ENCODE measurements at regions not wholly inside any gene's neighbourhood (a gene's known extent, or its start where the extent isn't known, plus 50 kb on each side); places are given as distances from the start of the nearest gene placed in this dataset.

DNA sequence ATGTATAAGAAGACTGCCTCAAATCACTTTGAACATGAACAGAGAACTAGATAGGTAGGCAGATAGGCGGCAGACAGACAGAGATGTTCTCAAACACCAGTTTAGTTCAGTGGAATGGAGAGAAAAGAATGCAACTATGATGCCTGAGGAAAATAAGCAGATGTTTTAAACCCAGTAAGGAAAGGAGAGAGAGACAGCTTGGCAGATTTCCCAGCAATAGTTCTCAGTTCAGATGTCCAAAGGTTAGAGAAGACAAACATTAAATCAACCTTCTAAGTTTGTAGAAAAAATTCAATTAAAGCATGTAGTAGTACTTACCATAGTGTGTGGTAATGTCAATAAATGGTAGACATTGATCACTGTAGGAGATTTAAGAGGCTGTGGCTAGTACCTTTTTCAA, 209.6 kb upstream of the PFN2 start:
- intact Hi-C loops (cut with DNase I): loop anchor here (10.0 kb wide), 1 partner anchor 216 kb away; no protein-coding TSS in a partner anchor
- ATAC-seq: peak; percentile 68 to 81 (median 76)

DNA sequence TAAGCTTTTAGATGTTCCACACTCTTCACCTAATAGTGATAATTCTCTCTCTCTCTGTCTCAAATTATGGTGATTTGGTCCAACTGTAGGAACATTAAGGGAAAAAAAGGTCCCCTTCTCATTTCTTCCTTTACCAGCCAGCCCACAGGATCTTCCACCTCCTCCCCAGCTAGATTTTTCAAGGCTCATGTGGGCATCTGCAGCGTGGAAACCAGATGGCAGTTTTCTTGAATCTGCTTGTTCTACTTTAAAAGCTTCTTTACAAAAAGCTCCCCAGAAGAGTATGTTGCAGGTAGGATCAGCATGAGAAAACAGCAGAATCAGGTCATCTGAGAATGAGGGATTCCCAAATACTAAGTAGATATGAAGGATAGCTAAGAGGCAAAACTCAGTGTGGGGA, 208.6 kb upstream of the PFN2 start:
- H3K36me3 ChIP-seq: no peaks in the 10 kb centered on the region
- no peaks in the 10 kb centered on the region for H3K9me3 ChIP-seq
- DNase-seq (no peak), FAIRE-seq (no peak), ATAC-seq (no peak)
- H3K27me3 ChIP-seq: no peaks in the 10 kb centered on the region
- intact Hi-C loops (cut with DNase I): no loop called here
- H3K4me1 ChIP-seq: peaks cover 0 to 13% (median 9%) of the 10 kb centered on the region in 3 donors
- peak overlapping the region in 3 of 4 donors; percentile 10 to 40 (median 23) for H3K27ac ChIP-seq
- H3K4me3 ChIP-seq: no peak overlapping the region
- TF ChIP-seq, protein P1, sequence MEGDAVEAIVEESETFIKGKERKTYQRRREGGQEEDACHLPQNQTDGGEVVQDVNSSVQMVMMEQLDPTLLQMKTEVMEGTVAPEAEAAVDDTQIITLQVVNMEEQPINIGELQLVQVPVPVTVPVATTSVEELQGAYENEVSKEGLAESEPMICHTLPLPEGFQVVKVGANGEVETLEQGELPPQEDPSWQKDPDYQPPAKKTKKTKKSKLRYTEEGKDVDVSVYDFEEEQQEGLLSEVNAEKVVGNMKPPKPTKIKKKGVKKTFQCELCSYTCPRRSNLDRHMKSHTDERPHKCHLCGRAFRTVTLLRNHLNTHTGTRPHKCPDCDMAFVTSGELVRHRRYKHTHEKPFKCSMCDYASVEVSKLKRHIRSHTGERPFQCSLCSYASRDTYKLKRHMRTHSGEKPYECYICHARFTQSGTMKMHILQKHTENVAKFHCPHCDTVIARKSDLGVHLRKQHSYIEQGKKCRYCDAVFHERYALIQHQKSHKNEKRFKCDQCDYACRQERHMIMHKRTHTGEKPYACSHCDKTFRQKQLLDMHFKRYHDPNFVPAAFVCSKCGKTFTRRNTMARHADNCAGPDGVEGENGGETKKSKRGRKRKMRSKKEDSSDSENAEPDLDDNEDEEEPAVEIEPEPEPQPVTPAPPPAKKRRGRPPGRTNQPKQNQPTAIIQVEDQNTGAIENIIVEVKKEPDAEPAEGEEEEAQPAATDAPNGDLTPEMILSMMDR (IDR thresholded peaks at IDR 0.05): no peak
- 38 to 46% methylated on average over 1 of the region's 1 CpG for WGBS, 2 donors

More for the DNA sequence above, 209.6 kb upstream of the PFN2 start:
- Histone ChIP-seq H3K4me3 (no peak overlapping the region), H3K36me3 (no peaks in the 10 kb centered on the region), H3K4me1 (peaks cover 0 to 13% (median 9%) of the 10 kb centered on the region in 3 donors), H3K27me3 (no peaks in the 10 kb centered on the region), H3K27ac (peak overlapping the region in 2 of 4 donors; percentile 23 to 40), H3K9me3 (no peaks in the 10 kb centered on the region)
- FAIRE-seq (no peak), DNase-seq (peak in 2 of 6 donors; percentile 55 to 57)
- TF ChIP-seq, protein P1 (IDR thresholded peaks at IDR 0.05): no peak
- 19 to 24% methylated on average over 1 of the region's 1 CpG for WGBS, 2 donors

DNA sequence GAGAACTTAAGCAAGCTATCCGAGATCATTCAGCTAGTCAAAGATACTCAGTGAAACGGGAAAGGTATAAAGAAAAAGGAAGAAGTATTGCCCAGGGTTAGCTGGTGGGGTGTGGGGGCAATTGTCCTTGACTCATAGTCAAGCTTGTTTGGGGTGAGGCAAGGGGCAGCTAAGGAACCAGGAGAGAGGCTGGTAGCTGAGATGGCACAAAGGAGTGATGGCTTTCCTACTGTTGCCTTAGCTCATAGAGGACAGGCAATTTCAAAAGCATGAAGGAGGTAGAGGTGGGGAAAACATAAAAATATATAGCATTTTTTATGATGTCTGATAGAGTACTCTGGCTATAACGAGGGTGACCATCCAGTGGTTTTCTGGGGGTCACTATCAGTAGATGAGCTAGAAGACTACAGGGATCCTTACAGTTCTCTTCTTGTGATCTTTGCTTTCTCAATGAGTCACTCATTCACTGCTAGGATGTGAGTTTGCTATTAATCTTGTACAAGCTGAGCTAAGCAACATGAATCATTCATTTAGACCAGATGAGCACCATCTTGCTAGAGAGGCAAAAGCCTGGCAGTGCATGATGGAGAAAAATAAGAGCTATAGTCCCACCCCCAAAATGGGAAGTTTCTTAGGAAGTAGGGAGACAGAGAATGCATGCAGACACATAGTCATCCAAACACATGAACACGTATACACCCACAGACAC, 207.1 kb upstream of the PFN2 start:
- FAIRE-seq (no peak), DNase-seq (no peak), ATAC-seq (no peak)
- H3K4me3 ChIP-seq: no peak overlapping the region
- WGBS, 2 donors: 93 to 94% methylated on average over 4 of the region's 4 CpGs
- intact Hi-C loops (cut with DNase I): no loop called here
- no peaks in the 10 kb centered on the region for H3K27me3 ChIP-seq
- H3K9me3 ChIP-seq: no peaks in the 10 kb centered on the region
- no peaks in the 10 kb centered on the region for H3K36me3 ChIP-seq
- peaks cover 0 to 13% (median 9%) of the 10 kb centered on the region in 3 donors for H3K4me1 ChIP-seq
- H3K27ac ChIP-seq: no peak overlapping the region
- TF ChIP-seq, protein P1 (IDR thresholded peaks at IDR 0.05): no peak

DNA sequence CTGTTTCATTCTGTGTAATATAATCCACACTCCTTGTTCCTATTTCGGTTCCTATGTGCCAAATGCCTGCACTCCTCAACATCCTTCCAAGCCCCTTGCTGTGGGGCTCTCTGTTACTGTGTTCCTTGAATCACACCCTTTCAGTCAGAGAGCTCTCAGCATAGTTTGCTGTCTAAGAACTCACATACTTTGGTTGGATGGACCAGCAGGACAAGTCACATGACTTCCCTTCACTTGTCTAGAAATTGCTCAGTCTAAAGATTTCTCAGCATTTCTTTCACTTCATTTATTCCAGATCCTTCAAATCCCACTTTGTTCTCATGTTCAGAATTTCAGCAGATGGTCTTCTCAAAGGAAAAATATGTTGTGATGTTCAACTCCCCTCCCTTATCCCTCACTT, 203.5 kb upstream of the PFN2 start:
- WGBS, 2 donors: 91 to 93% methylated on average over 1 of the region's 1 CpG
- DNase-seq (no peak), ATAC-seq (no peak), FAIRE-seq (no peak)
- no peaks in the 10 kb centered on the region for H3K36me3 ChIP-seq
- H3K27ac ChIP-seq: no peak overlapping the region
- intact Hi-C loops (cut with DNase I): no loop called here
- no peaks in the 10 kb centered on the region for H3K27me3 ChIP-seq
- no peaks in the 10 kb centered on the region for H3K9me3 ChIP-seq
- TF ChIP-seq, protein P1 (IDR thresholded peaks at IDR 0.05): no peak
- no peak overlapping the region for H3K4me3 ChIP-seq
- peaks cover 0 to 2% (median 0%) of the 10 kb centered on the region in 3 donors for H3K4me1 ChIP-seq

DNA sequence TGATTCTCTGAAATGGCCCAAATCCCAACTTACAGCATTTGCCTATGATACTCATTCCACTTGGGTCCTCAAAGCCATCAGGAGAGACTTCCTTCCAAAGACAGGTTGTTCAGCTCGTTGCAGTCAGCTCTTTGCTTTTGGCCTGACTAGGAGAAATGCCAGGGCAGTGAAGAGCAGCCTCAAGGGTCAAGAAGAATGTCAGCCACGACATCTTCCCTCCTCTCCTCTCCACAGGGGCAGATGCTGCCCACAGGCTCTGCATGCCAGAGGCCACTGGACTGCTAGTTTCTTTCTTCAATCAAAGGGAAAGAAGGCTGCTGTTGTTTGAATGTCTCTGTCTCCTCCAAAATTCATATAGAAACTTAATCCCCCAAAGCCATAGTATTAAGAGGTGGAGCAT, 201.7 kb upstream of the PFN2 start:
- Histone ChIP-seq H3K27me3 (no peaks in the 10 kb centered on the region), H3K9me3 (no peaks in the 10 kb centered on the region), H3K4me3 (no peak overlapping the region), H3K4me1 (peaks cover 0 to 7% (median 5%) of the 10 kb centered on the region in 3 donors), H3K27ac (no peak overlapping the region), H3K36me3 (no peaks in the 10 kb centered on the region)
- ATAC-seq (no peak), DNase-seq (no peak), FAIRE-seq (no peak)
- 65 to 85% methylated on average over 2 of the region's 2 CpGs for WGBS, 2 donors
- TF ChIP-seq, protein P1 (IDR thresholded peaks at IDR 0.05): no peak
- intact Hi-C loops (cut with DNase I): no loop called here
